GM19397 (cell line): ENCODE measurements at regions not wholly inside any gene's neighbourhood (a gene's known extent, or its start where the extent isn't known, plus 50 kb on each side); places are given as distances from the start of the nearest gene placed in this dataset.
"Not testable (repeated sequence)": the region's sequence is repeated elsewhere in the genome, so short reads cannot be mapped to it uniquely, and the experiment has no call there.

Experiments used
- ATAC-seq: cut with Tn5 transposase; IDR thresholded peaks from one replicate; pipeline ENCODE4 v1.9.1; 2021; ENCODE audit warnings: mild to moderate bottlenecking, moderate library complexity; ENCODE audit not compliant: unreplicated experiment

- no peak for ATAC-seq
These were observed 79.7 kb upstream of the RUNX3 start for GRCh38 chr1:25009671-25010262.

GRCh38 chr1:25008192-25008485, 78.1 kb upstream of the RUNX3 start:
- ATAC-seq, result no peak

DNA sequence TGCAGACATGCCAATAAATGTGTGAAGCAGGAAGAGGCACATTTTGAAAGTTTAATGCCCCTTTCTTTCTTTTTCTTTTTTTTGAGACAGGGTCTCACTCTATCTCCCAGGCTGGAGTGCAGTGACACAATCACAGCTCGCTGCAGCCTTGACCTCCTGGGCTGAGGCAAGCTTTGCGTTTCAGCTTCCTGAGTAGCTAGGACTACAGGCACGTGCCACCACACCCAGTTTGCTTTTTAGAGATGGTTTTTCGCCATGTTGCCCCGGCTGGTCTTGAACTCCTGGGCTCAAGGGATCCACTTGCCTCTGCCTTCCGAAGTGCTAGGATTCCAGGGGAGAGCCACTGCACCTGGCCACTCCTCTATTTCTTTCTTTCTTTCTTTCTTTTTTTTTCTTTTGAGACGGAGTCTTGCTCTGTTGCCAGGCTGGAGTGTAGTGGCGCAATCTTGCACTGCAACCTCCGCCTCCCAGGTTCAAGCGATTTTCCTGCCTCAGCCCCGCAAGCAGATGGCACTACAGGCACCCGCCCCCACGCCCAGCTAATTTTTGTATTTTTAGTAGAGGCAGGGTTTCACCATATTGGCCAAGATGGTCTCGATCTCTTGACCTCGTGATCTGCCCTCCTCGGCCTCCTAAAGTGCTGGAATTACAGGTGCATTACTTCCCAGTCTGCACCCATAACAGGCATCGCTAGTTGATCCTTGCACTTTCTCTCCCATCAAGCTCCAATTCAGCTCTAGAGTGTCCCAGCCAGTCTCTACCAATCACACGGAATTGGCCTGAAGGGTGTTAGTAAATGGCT, 77.5 kb upstream of the RUNX3 start:
- ATAC-seq, result not testable (repeated sequence)

- no peak for ATAC-seq
These were observed 76.7 kb upstream of the RUNX3 start for GRCh38 chr1:25006770-25007169.

- ATAC-seq, result no peak
These were observed 74.3 kb upstream of the RUNX3 start for GRCh38 chr1:25004355-25004754.

DNA sequence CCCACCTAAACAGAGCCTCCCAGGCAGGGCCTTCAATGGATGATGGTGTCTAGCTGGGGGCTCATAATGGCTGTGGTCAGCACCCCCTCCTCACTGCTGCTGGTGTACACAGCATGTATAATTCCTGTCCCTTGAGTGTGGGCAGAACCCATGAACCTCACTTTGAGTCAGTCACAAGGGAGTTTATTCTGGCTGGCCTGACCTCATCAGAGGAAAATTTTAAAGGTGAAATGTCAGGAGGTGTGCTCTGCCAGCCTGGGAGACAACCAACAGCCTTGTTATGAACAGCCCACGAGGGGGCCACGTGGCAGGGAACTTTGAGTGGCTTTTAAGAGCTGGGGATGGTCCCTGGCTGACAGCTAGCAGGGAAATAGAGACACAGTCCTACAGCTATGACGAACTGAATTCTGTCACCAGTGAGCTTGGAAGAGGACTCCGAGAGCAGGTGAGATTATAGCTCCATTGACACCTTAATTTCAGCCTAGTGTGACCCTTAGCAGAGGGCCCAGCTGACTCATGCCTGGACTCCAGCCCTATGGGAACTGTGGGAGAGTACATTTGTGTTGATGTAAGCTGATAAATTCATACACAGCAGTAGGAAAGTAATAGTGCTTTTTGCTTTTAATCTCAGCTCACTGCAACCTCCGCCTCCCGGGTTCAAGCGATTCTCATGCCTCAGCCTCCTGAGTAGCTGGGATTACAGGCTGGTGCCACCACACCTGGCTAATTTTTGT, 73.5 kb upstream of the RUNX3 start:
- no peak for ATAC-seq

DNA sequence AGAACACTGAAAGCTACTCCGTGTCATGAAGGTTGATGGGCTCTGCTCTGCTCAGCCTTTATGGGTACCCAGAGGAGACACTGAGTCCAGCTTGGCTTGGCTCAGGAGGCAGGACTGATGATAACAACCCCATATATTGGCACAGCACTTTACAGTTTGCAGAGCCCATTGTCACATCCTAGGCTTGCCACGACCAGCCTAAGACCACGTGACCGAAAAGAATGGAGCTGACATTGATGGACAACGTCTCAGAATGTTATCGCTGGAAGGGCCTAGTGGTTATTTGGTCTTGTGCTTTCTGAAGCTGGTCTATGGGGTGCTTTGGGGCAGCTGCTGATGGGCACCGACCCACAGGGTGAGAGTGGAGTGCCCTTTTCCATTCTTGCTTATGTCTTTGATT, 72.9 kb upstream of the RUNX3 start:
- ATAC-seq, result no peak

DNA sequence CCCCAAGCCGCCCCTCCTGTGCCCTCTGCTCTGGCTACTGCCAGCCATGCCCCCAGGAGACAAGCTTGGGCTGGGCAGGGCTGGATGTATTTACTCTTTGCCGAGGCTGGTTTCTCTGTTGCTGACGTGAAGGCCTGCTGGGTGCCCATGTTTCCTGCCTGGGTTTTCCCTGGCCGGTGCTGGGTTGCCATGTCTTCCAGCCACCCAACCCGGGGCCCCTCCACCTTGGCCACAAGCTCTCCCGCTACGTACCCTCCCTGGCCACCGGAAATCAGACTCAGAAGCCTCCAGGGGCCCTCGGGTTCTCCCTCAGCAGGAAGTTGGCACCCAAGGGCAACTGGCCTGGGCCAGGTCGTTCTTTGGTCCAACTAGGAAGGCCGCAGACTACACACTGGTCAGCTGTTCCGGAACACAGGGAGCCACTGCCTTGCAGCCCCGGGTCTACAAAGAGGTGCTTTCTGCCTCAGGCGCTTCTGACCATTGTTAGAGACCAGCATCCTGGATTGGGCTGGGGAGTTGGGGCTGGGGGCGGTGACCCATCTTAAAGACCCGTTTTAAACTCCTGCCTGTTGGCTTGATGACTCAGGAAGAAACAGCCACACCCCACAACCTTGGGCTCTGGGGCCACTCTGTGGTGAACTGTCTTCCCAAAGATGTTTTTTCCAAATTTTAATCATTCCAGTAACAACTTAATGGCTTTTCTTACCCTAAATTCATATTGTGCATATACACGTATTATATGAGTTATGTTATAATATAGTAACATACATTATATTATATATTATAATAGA, 71.2 kb upstream of the RUNX3 start:
- no peak for ATAC-seq

- no peak for ATAC-seq
These were observed 69.8 kb upstream of the RUNX3 start for GRCh38 chr1:24999906-25000305.

DNA sequence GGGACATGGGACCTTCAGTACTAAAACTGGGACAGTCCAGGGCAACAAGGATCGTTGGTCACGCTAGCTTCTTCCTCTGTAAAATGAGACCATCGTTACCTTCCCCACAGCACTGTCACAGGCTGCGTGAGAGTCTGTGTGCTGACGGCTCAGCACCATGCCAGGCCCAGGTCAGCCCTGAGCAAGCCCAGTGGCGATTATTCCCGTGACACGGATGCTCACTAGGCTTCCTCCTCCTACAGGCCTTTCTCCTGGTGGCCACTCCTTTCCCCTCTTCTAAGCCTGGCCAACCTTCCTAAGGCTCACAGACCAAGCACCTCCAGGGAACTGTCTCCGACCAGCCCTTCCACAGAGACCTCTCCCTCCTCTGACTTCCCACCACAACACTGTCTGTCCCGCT, 69.3 kb upstream of the RUNX3 start:
- ATAC-seq, result no peak

DNA sequence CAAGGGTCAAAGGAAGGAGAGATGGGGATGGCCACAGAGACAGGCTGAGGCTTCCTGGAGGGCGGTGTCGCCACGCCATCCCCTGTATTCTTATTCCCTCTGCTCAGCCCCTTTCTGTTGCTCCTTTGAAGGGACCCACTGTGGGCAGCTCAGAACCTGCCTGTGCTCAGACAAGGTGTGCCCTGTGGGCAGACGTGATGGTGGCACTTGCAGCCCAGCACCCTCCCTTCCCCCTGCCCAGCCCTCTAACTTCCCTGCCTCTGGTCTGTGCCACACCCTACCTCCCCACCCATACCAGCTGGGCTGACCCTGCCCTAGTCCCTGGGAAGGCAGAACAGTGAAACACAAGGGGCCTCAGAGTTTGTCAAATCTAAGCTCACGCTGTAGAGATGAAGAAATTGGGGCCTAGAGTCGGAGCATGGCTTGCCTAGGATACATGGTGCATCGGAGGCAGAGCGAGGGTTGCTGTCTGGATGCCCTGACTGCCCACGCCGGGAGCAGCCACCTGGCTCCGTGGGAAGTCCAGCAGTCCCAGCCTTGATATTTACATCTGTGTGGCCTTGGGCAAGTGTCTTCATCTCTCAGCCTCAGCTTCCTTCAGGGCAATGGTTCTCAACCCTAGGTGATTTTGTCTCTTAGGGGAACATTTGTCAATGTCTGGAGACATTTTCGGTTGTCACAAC, 68.6 kb upstream of the RUNX3 start:
- no peak for ATAC-seq

- no peak for ATAC-seq
These were observed 67.2 kb upstream of the RUNX3 start for GRCh38 chr1:24996983-24997893.

DNA sequence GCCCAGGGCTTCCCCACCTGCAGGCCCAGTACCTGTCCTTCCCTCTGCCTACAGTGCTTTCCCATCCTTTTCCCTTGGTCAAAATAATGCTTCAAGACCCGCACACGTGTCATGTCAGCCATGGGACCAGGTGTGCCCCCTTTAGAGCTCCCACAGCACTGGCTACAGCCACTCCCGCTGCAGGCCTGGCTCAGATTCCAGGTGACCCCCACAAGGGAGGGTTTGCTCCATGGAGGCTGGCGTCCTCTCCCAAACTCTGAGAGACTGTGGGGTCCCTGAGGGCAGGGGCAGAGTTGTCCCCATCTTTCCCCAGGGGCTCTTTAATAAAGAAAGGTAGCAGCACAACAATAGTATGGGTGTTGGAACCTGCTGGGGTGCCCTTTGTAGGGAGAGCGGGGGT, 66.4 kb upstream of the RUNX3 start:
- ATAC-seq, result no peak

DNA sequence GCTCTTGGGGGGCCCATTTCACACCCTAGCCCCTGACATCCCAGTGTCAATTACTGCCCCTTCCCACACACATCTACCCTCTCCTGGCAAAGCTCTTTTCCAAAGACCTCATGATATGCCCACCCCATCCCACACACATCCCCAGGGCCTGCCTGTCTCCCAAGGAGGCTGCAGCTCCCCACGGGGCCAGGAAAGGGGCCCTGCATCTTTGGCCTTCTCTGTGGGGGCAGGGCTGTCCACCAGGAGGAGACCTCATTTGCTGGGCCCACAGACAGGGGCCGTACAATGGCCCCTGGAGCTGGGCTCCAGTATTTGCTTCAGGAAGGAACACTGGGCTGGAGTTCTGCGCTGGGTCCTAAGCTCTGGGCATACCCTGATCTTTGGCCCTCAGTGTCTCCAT, 65.6 kb upstream of the RUNX3 start:
- no peak for ATAC-seq

- ATAC-seq, result no peak
These were observed 65.1 kb upstream of the RUNX3 start for GRCh38 chr1:24995140-24995539.

GRCh38 chr1:24993871-24994580, 64.0 kb upstream of the RUNX3 start:
- no peak for ATAC-seq

GRCh38 chr1:24992761-24993211, 62.7 kb upstream of the RUNX3 start:
- ATAC-seq, result no peak

- ATAC-seq, result no peak
These were observed 62.2 kb upstream of the RUNX3 start for GRCh38 chr1:24992124-24992760.

GRCh38 chr1:24991697-24992096, 61.6 kb upstream of the RUNX3 start:
- no peak for ATAC-seq
